Upper lobe of left lung (tissue), 6 donors: ENCODE measurements at regions not wholly inside any gene's neighbourhood (a gene's known extent, or its start where the extent isn't known, plus 50 kb on each side); places are given as distances from the start of the nearest gene placed in this dataset.

Experiments
- ATAC-seq, 2 donors: fragments of 200-7000 bp; cut with Tn5 transposase; one replicate each; pipeline ENCODE4 v1.9.1; 2022; ENCODE audit warnings: mild to moderate bottlenecking in 2 of 2, moderate library complexity in 2 of 2; ENCODE audit not compliant: low FRiP score in 2 of 2
- DNase-seq, 2 donors: peaks; one replicate each; pipeline ENCODE4 v3.0.0-alpha.2; 2019 to 2020
- H3K27ac ChIP-seq, 4 donors: fragments of 200-600 bp; sonication (generic); one replicate each; pipeline ENCODE4 v1.5.1; 2016 to 2019
- H3K27me3 ChIP-seq, 4 donors: fragments of 200-600 bp; sonication (generic); one replicate each; pipeline ENCODE4 v1.5.1; 2017 to 2019
- H3K36me3 ChIP-seq, 4 donors: fragments of 200-600 bp; sonication (generic); one replicate each; pipeline ENCODE4 v1.5.1; 2016 to 2019
- H3K4me1 ChIP-seq, 4 donors: fragments of 200-600 bp; sonication (generic); one replicate each; pipeline ENCODE4 v1.5.1; 2018 to 2019
- H3K4me3 ChIP-seq, 4 donors: fragments of 200-600 bp; sonication (generic); one replicate each; pipeline ENCODE4 v1.5.1; 2017 to 2019; ENCODE audit warnings: mild to moderate bottlenecking in 2 of 4, moderate library complexity in 1 of 4
- H3K9me3 ChIP-seq, 4 donors: fragments of 200-600 bp; sonication (generic); one replicate each; pipeline ENCODE4 v1.5.1; 2018 to 2019
- CTCF ChIP-seq, 6 experiments: fragments of 450-650 bp in 4 of 6; fragments of 200-600 bp in 2 of 6; sonication (generic) in 2 of 6; IDR thresholded peaks; one replicate each; pipeline ENCODE4 v1.5.1; 2016 to 2019; ENCODE audit warnings: antibody characterized with exemption in 6 of 6
- EP300 ChIP-seq, 4 donors: sonication (generic); formaldehyde crosslinking; IDR thresholded peaks; one replicate each; pipeline ENCODE4 v1.5.1; 2017; ENCODE audit warnings: antibody characterized with exemption in 4 of 4, control low read depth in 2 of 4
- POLR2A ChIP-seq, 4 donors: fragments of 450-650 bp; IDR thresholded peaks; one replicate each; pipeline ENCODE4 v1.5.1; 2016 to 2017; ENCODE audit warnings: antibody characterized with exemption in 4 of 4, mild to moderate bottlenecking in 2 of 4
- POLR2AphosphoS5 ChIP-seq, 2 donors: sonication (generic); formaldehyde crosslinking; IDR thresholded peaks; one replicate each; pipeline ENCODE4 v1.5.1; 2017; ENCODE audit warnings: antibody characterized with exemption in 2 of 2
- WGBS, 2 donors: methylation state at CpG; one replicate each; pipeline ENCODE4 v1.1.5; 2017 to 2018; 5-methylcytosine and 5-hydroxymethylcytosine counted together
- donor health status: DM: no; HTN: no; CAD: no; lungs with moderate emphysema.
- donor health status: DM: no; HTN: yes; CAD: no; lungs with severe emphysema.

GRCh38 chr20:39837561-39837960 is 851.5 kb downstream of the MAFB start:
- no peak overlapping the region for H3K27ac ChIP-seq
- no peak overlapping the region for H3K4me3 ChIP-seq
- DNase-seq: no peak
- H3K27me3 ChIP-seq: no peaks in the 10 kb centered on the region
- H3K36me3 ChIP-seq: no peaks in the 10 kb centered on the region
- WGBS, 2 donors: 73 to 82% methylated on average over 3 of the region's 3 CpGs
- TF ChIP-seq POLR2AphosphoS5 (IDR thresholded peaks at IDR 0.05) (no peak), POLR2A (IDR thresholded peaks at IDR 0.05) (no peak), EP300 (IDR thresholded peaks at IDR 0.05) (no peak), CTCF (IDR thresholded peaks at IDR 0.05) (no peak)
- H3K9me3 ChIP-seq: no peaks in the 10 kb centered on the region
- no peak for ATAC-seq
- no peaks in the 10 kb centered on the region for H3K4me1 ChIP-seq

GRCh38 chr20:39835130-39835842 is 853.8 kb downstream of the MAFB start:
- H3K27me3 ChIP-seq: no peaks in the 10 kb centered on the region
- H3K27ac ChIP-seq: no peak overlapping the region
- no peaks in the 10 kb centered on the region for H3K4me1 ChIP-seq
- ATAC-seq (no peak), DNase-seq (no peak)
- whole genome bisulfite sequencing, 2 donors: 54 to 68% methylated on average over 7 of the region's 7 CpGs
- no peaks in the 10 kb centered on the region for H3K36me3 ChIP-seq
- H3K9me3 ChIP-seq: no peaks in the 10 kb centered on the region
- H3K4me3 ChIP-seq: no peak overlapping the region
- TF ChIP-seq CTCF (IDR thresholded peaks at IDR 0.05) (no peak), POLR2AphosphoS5 (IDR thresholded peaks at IDR 0.05) (no peak), POLR2A (IDR thresholded peaks at IDR 0.05) (no peak), EP300 (IDR thresholded peaks at IDR 0.05) (no peak)

DNA sequence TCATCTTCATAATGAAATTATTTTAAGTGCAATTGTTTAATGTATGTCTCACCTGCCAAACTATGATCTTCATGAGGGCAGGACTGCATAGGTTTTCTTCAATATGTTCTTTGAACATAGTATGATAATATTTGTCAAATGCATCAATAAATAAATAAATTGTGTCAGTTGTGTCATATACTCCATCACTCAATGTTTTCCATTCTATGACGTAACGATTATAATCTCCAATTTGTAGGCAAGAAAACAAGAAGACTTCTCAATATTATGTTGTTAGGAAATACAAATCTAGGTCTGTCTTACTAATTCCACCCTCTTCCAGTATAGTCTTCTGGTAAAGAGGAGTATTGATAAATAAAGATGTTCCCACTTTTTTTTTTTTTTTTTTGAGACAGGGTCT is 858.1 kb downstream of the MAFB start:
- H3K9me3 ChIP-seq: no peaks in the 10 kb centered on the region
- no peak overlapping the region for H3K4me3 ChIP-seq
- WGBS, 2 donors: 94 to 96% methylated on average over 2 of the region's 2 CpGs
- DNase-seq (no peak), ATAC-seq (no peak)
- no peaks in the 10 kb centered on the region for H3K36me3 ChIP-seq
- no peaks in the 10 kb centered on the region for H3K4me1 ChIP-seq
- H3K27me3 ChIP-seq: no peaks in the 10 kb centered on the region
- TF ChIP-seq CTCF (IDR thresholded peaks at IDR 0.05): no peak
- no peak for TF ChIP-seq POLR2AphosphoS5 (IDR thresholded peaks at IDR 0.05)
- no peak for TF ChIP-seq EP300 (IDR thresholded peaks at IDR 0.05)
- TF ChIP-seq POLR2A (IDR thresholded peaks at IDR 0.05): no peak
- H3K27ac ChIP-seq: no peak overlapping the region

DNA sequence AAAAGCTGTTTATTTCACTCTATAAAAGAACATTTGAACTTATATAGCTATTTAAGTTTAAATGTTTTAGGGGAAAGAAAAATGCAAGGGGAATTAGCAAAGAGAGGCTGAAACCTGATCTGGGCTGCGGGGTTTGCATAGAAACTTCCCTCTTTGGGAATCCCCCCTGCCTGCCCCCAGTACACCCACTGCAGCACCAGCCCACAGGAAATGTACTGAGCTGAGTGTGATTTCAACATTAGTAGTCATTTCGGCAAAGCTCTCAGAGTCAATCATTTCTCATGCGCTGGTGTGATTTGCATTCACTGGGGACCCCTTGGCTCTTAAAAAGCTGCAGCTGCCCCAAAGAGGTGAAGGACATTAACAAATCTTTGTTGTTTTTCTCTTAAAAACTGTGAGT is 859.4 kb downstream of the MAFB start:
- H3K27me3 ChIP-seq: no peaks in the 10 kb centered on the region
- no peak for DNase-seq
- no peaks in the 10 kb centered on the region for H3K4me1 ChIP-seq
- ATAC-seq: no peak
- WGBS, 2 donors: 14 to 30% methylated on average over 3 of the region's 3 CpGs
- TF ChIP-seq POLR2AphosphoS5 (IDR thresholded peaks at IDR 0.05) (no peak), EP300 (IDR thresholded peaks at IDR 0.05) (no peak), CTCF (IDR thresholded peaks at IDR 0.05) (no peak), POLR2A (IDR thresholded peaks at IDR 0.05) (no peak)
- no peak overlapping the region for H3K4me3 ChIP-seq
- no peak overlapping the region for H3K27ac ChIP-seq
- no peaks in the 10 kb centered on the region for H3K9me3 ChIP-seq
- H3K36me3 ChIP-seq: no peaks in the 10 kb centered on the region

DNA sequence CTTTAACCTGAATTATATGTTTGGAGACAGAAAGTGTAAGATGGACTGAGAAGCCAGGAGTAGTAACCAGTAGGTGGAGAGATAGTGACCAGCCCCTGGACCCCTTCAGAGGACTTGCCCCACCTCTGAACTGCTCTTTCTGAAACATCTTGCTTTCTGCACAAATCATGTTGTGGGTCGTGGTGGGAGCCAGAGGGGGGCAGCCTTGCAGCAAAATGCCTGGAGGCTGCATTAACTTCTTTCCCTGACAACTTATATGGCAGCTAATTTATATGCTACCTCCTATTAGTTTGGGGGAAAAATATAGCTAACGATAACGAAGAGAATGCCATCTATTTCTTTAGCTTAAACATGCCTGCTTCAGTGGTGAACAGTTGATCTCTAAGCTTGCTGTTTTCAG is 859.8 kb downstream of the MAFB start:
- H3K27me3 ChIP-seq: no peaks in the 10 kb centered on the region
- no peak overlapping the region for H3K27ac ChIP-seq
- WGBS, 2 donors: 43 to 44% methylated on average over 3 of the region's 3 CpGs
- DNase-seq (no peak), ATAC-seq (no peak)
- TF ChIP-seq POLR2AphosphoS5 (IDR thresholded peaks at IDR 0.05) (no peak), CTCF (IDR thresholded peaks at IDR 0.05) (no peak), EP300 (IDR thresholded peaks at IDR 0.05) (no peak), POLR2A (IDR thresholded peaks at IDR 0.05) (no peak)
- no peaks in the 10 kb centered on the region for H3K4me1 ChIP-seq
- H3K9me3 ChIP-seq: no peaks in the 10 kb centered on the region
- H3K36me3 ChIP-seq: no peaks in the 10 kb centered on the region
- H3K4me3 ChIP-seq: no peak overlapping the region
